Suprapubic skin (tissue), 4 donors: ENCODE measurements at regions not wholly inside any gene's neighbourhood (a gene's known extent, or its start where the extent isn't known, plus 50 kb on each side); places are given as distances from the start of the nearest gene placed in this dataset.

Experiments
- CTCF ChIP-seq, 2 donors: fragments of 200-600 bp in 1 of 2; fragments of 450-650 bp in 1 of 2; sonication (generic) in 1 of 2; IDR thresholded peaks; one replicate each; pipeline ENCODE4 v1.5.1; 2016 to 2019; ENCODE audit warnings: antibody characterized with exemption in 2 of 2, mild to moderate bottlenecking in 1 of 2, moderate library complexity in 1 of 2
- POLR2A ChIP-seq, 2 donors: fragments of 450-650 bp; IDR thresholded peaks; one replicate each; pipeline ENCODE4 v1.6.1; 2017; ENCODE audit warnings: antibody characterized with exemption in 2 of 2, mild to moderate bottlenecking in 2 of 2, moderate library complexity in 2 of 2
- POLR2AphosphoS5 ChIP-seq, 3 donors: sonication (generic); formaldehyde crosslinking; IDR thresholded peaks; one replicate each; pipeline ENCODE4 v1.6.1; 2017; ENCODE audit warnings: antibody characterized with exemption in 3 of 3

GRCh38 chr2:220963930-220964329 lies 608.2 kb downstream of the EPHA4 start:
- TF ChIP-seq CTCF (IDR thresholded peaks at IDR 0.05) (no peak), POLR2AphosphoS5 (IDR thresholded peaks at IDR 0.05) (no peak), POLR2A (IDR thresholded peaks at IDR 0.05) (no peak)
